ENCODE measurements at regions not wholly inside any gene's neighbourhood (a gene's known extent, or its start where the extent isn't known, plus 50 kb on each side); places are given as distances from the start of the nearest gene placed in this dataset.

GRCh38 chr13:107057028-107057631, 489.2 kb upstream of the ARGLU1 start:
- no peak for TF ChIP-seq JUND (IDR thresholded peaks at IDR 0.05; ENCODE audit: low read depth)
- in situ Hi-C loops (cut with HindIII; ENCODE audit: low pct_unique_long_range_greater_than_20kb, low sequenced_read_pairs), result no loop called here
- DNase-seq (ENCODE audit: low read depth in 1 of 2, low spot score in 1 of 2), result peak; percentile 5 to 32

- no peak for TF ChIP-seq JUND (IDR thresholded peaks at IDR 0.05; ENCODE audit: low read depth)
- in situ Hi-C loops (cut with HindIII; ENCODE audit: low pct_unique_long_range_greater_than_20kb, low sequenced_read_pairs), result no loop called here
- no peak for DNase-seq (ENCODE audit: low read depth in 1 of 2, low spot score in 1 of 2)
These were observed 475.4 kb upstream of the ARGLU1 start for GRCh38 chr13:107043021-107043956.

GRCh38 chr13:107035778-107036177, 467.8 kb upstream of the ARGLU1 start:
- in situ Hi-C loops (cut with HindIII; ENCODE audit: low pct_unique_long_range_greater_than_20kb, low sequenced_read_pairs), result no loop called here
- no peak for TF ChIP-seq JUND (IDR thresholded peaks at IDR 0.05; ENCODE audit: low read depth)
- DNase-seq (ENCODE audit: low read depth in 1 of 2, low spot score in 1 of 2), result no peak

GRCh38 chr13:107035186-107035585, 467.2 kb upstream of the ARGLU1 start:
- no peak for TF ChIP-seq JUND (IDR thresholded peaks at IDR 0.05; ENCODE audit: low read depth)
- in situ Hi-C loops (cut with HindIII; ENCODE audit: low pct_unique_long_range_greater_than_20kb, low sequenced_read_pairs), result no loop called here
- DNase-seq (ENCODE audit: low read depth in 1 of 2, low spot score in 1 of 2), result no peak

GRCh38 chr13:107034236-107034872, 466.4 kb upstream of the ARGLU1 start:
- in situ Hi-C loops (cut with HindIII; ENCODE audit: low pct_unique_long_range_greater_than_20kb, low sequenced_read_pairs), result no loop called here
- no peak for DNase-seq (ENCODE audit: low read depth in 1 of 2, low spot score in 1 of 2)
- TF ChIP-seq JUND (IDR thresholded peaks at IDR 0.05; ENCODE audit: low read depth), result no peak

GRCh38 chr13:107031716-107032115, 463.8 kb upstream of the ARGLU1 start:
- in situ Hi-C loops (cut with HindIII; ENCODE audit: low pct_unique_long_range_greater_than_20kb, low sequenced_read_pairs), result no loop called here
- no peak for DNase-seq (ENCODE audit: low read depth in 1 of 2, low spot score in 1 of 2)
- TF ChIP-seq JUND (IDR thresholded peaks at IDR 0.05; ENCODE audit: low read depth), result no peak

GRCh38 chr13:107028751-107029150, 460.8 kb upstream of the ARGLU1 start:
- in situ Hi-C loops (cut with HindIII; ENCODE audit: low pct_unique_long_range_greater_than_20kb, low sequenced_read_pairs), result no loop called here
- no peak for DNase-seq (ENCODE audit: low read depth in 1 of 2, low spot score in 1 of 2)
- no peak for TF ChIP-seq JUND (IDR thresholded peaks at IDR 0.05; ENCODE audit: low read depth)

- 0 out of 2 replicates have a peak, but pooled peaks have one; percentile 10 for TF ChIP-seq JUND (IDR thresholded peaks at IDR 0.05; ENCODE audit: low read depth)
- in situ Hi-C loops (cut with HindIII; ENCODE audit: low pct_unique_long_range_greater_than_20kb, low sequenced_read_pairs), result no loop called here
- peak in 1 of 2 experiments; percentile 89 for DNase-seq (ENCODE audit: low read depth in 1 of 2, low spot score in 1 of 2)
These were observed 458.1 kb upstream of the ARGLU1 start for GRCh38 chr13:107025991-107026390.

- in situ Hi-C loops (cut with HindIII; ENCODE audit: low pct_unique_long_range_greater_than_20kb, low sequenced_read_pairs), result no loop called here
- TF ChIP-seq JUND (IDR thresholded peaks at IDR 0.05; ENCODE audit: low read depth), result no peak
These were observed 455.4 kb upstream of the ARGLU1 start for GRCh38 chr13:107023335-107023734.

GRCh38 chr13:107020393-107020792, 452.5 kb upstream of the ARGLU1 start:
- no peak for TF ChIP-seq JUND (IDR thresholded peaks at IDR 0.05; ENCODE audit: low read depth)
- in situ Hi-C loops (cut with HindIII; ENCODE audit: low pct_unique_long_range_greater_than_20kb, low sequenced_read_pairs), result no loop called here
- no peak for DNase-seq (ENCODE audit: low read depth in 1 of 2, low spot score in 1 of 2)

More at GRCh38 chr13:107023335-107023734, 455.4 kb upstream of the ARGLU1 start:
- no peak for DNase-seq (ENCODE audit: low read depth in 1 of 2, low spot score in 1 of 2)

GRCh38 chr13:107018285-107018684, 450.3 kb upstream of the ARGLU1 start:
- TF ChIP-seq JUND (IDR thresholded peaks at IDR 0.05; ENCODE audit: low read depth), result no peak
- in situ Hi-C loops (cut with HindIII; ENCODE audit: low pct_unique_long_range_greater_than_20kb, low sequenced_read_pairs), result no loop called here
- DNase-seq (ENCODE audit: low read depth in 1 of 2, low spot score in 1 of 2), result no peak

- no peak for TF ChIP-seq JUND (IDR thresholded peaks at IDR 0.05; ENCODE audit: low read depth)
- DNase-seq (ENCODE audit: low read depth in 1 of 2, low spot score in 1 of 2), result no peak
- in situ Hi-C loops (cut with HindIII; ENCODE audit: low pct_unique_long_range_greater_than_20kb, low sequenced_read_pairs), result no loop called here
These were observed 438.7 kb upstream of the ARGLU1 start for GRCh38 chr13:107006661-107007060.

- no peak for TF ChIP-seq JUND (IDR thresholded peaks at IDR 0.05; ENCODE audit: low read depth)
- in situ Hi-C loops (cut with HindIII; ENCODE audit: low pct_unique_long_range_greater_than_20kb, low sequenced_read_pairs), result no loop called here
- no peak for DNase-seq (ENCODE audit: low read depth in 1 of 2, low spot score in 1 of 2)
These were observed 437.6 kb upstream of the ARGLU1 start for GRCh38 chr13:107005577-107005976.
